HG02938 (cell line): ENCODE measurements at regions not wholly inside any gene's neighbourhood (a gene's known extent, or its start where the extent isn't known, plus 50 kb on each side); places are given as distances from the start of the nearest gene placed in this dataset.

Experiments used
- ATAC-seq: cut with Tn5 transposase; IDR thresholded peaks from one replicate; pipeline ENCODE4 v1.9.1; 2021; ENCODE audit warnings: mild to moderate bottlenecking, moderate library complexity; ENCODE audit not compliant: unreplicated experiment

DNA sequence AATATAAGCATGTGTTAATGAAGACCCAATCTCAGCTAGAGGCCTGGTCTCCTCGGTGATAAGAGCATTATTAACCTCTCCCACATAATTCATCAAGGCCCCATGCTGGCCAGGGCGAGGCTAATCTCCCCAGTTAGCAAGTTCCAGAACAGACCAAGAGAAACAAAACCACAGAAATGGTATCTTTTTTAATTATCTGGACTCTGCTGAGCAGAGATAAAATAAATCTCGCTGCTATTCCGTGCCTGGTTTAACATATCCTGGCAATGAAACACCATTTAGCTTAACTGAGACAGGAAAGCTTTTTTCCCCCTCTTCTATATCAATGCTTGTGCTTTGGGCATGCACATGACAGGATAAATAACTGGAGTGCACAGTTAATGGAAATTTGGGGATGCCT lies 72.5 kb upstream of the ARHGEF3 start:
- ATAC-seq: no peak

DNA sequence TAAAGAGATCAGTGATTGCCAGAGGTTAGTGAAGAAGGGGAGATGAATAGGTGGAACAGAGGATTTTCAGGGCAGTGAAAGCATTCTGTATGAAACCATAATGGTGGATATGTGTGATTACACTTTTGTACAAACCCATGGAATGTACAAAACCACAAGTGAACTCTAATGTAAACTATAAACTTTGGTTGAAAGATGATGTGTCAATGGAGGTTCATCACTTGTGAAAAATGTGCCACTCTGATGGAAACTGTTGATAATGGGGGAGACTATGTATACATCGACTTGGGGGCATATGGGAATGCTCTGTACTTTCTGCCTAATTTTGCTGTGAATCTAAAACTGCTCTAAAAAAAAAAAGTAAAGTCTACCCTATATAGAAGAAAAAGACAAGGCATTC lies 68.7 kb upstream of the ARHGEF3 start:
- ATAC-seq: no peak

DNA sequence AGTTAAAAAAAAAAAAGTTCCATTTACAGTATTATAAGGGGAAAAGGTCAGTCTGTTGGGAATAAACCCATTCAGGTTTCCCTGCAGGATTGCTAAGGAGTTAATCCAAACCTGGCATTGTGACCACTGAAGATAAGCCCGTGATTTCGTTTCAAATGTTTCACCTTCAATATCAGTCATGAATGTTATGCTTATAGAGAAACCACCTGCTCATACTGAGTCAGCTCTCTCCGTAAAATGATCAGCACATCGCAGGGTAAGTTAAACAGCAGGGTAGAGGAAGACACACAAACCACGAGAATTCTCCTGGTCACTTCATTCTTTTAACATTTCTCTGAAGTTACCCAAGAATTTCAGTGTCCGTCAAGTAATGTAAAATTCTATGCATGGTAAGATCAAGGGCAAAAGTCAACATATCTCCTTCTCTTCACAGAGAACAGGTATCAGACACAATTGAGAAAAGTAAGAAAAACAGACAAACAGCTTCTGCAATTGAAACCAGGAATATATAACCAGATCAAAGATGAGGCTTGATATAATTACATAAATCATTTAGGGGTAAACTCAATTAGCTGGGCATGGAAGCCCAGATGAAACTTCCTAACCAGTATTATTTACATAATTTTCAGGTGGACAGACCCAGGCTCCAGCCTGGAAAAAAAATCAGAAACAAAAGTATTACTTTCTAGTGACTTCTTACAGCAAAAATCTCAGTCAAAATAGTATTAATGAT lies 67.6 kb upstream of the ARHGEF3 start:
- ATAC-seq: no peak

- ATAC-seq: no peak
These were observed 67.0 kb upstream of the ARHGEF3 start for GRCh38 chr3:56868706-56869105.

DNA sequence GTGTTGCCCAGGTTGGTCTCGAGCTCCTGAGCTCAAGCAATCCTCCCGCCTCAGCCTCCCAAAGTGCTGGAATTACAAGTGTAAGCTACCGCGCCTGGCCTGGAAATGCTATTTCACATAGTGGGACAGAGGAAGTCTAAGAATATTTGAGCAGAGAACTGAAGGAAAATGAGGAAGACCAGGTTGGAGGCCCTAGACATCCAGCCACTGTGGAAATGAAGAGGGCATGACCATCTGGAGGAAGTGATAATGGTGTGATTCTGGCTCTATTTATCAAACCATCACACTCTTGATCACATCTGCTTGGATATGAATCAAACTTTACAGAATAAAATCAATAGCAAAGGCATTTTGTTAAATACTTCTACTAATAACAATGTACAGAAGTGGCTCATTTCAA lies 65.9 kb upstream of the ARHGEF3 start:
- ATAC-seq: no peak

- ATAC-seq: no peak
These were observed 63.3 kb upstream of the ARHGEF3 start for GRCh38 chr3:56864918-56865524.

GRCh38 chr3:56864090-56864489 lies 62.3 kb upstream of the ARHGEF3 start:
- no peak for ATAC-seq

DNA sequence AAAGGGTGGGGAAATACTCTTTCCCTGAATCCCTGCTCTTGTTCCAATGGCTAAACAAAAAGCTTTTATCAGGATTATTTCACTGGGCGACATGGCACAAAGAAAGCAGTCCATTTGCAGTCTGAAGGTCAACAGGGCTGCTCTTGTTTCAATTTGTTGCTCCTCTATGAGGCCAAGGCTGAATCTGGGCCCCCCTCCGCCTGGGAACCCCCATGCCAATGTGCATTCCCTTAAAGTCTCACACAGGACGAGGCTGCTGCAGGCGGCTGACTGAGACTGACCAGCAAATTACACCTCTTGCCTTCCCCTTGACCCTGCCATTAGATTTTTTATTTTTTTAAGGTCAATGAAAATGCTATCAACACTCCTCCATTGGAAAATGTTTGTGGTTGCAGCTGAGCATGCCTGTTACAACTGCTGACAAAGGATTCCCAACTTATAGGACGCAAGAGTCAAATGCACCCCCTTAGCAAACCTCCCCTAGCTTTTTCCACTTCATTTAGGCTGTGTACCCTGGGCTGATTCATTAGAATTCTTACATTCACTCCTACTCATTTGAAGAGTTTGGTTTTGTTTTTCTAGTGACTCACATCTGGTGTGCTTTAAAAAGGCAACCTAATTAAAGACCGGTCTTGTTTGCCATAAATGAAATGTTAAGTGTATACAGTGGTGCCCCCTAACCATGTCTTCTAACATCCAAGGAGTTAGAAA lies 60.8 kb upstream of the ARHGEF3 start:
- ATAC-seq: no peak

DNA sequence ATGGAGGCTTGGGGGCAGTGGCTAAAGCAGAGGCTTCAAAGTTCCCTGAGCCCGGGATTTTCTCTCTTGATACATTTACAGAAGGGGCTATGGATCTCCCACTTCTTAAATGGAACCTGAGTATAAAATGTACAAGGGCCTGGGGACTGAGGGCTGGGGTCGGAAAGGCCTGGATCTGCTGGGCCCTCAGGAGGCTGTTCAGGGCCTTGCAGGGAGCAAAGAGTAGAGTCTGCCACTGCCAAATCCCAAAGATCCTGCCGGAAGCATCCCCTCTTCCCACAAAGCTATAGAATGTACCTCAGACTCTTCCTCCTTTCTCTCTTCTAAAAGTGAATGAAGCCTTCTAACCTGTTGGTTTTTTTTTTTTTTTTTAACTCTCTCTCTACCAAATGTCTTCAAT lies 59.8 kb upstream of the ARHGEF3 start:
- ATAC-seq: no peak

DNA sequence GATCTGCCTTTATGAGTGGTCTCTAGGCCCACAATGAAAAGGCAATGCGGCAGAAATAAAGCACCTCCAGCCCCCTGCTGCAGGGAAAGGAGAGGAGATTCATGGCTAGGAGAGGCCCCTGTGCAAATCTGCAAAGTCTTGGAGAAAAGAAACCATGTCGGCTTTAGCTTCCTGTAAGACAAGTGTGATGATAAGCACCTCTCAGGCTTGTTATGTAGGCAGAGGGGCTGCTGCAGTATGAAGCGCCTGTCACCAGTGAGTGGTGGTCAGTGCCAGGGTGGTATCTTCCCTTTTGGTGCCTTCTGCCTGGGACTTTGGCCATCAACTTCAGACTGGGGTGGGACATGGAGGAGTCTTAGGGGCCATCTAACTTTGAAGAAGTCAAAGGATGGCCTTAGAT lies 59.2 kb upstream of the ARHGEF3 start:
- ATAC-seq: no peak

GRCh38 chr3:56860351-56860750 lies 58.6 kb upstream of the ARHGEF3 start:
- no peak for ATAC-seq

GRCh38 chr3:56858331-56858730 lies 56.6 kb upstream of the ARHGEF3 start:
- ATAC-seq: no peak

- no peak for ATAC-seq
These were observed 55.4 kb upstream of the ARHGEF3 start for GRCh38 chr3:56857178-56857577.

DNA sequence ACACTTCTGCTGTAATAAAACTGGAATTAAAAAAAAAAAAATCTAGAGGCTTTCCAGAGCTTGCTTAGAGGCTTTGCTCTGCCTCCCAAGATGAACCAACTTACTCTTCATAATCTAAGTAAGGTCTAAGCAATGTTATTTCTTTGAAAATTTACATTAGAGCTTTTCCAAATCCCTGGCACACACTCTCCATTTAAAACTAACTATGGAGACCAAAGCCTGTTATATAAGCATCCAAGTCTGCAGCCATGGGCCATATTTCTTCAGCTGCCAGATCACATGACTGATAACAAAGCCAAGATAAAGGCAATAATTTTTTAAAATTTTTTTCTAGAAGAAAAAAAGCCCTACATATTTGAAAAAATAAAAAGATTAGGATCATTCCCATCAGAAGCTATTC lies 55.0 kb upstream of the ARHGEF3 start:
- no peak for ATAC-seq

DNA sequence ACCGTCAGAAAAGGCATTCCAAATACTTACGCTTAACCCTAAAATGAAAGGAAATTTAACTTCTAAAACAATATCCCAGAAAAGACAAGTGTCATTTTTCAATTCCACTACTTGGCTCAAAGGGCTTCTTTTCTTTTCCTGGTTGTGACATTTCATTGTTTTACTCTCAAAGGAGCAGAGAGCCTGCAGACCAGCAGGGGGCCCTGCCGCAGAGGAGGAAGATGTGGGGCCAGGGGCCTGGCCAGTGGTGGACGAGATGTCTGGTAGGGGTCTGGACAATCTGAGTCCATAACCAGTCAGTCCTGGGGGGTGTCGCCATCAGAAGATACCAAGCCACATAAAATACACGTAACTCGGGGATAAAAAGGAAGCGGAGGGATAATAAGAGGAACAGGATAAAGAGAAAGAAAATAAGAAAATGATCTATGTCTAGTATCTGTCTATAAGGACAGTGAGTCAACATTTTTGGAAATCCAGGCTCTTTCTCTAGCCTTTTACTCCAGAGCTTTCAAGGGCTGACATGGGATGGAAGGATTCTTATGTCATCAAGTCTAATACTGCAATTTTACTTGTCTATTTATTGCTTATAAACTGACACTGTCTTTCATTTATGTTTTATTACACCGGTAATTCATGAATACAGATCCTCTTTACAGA lies 54.2 kb upstream of the ARHGEF3 start:
- ATAC-seq: no peak

DNA sequence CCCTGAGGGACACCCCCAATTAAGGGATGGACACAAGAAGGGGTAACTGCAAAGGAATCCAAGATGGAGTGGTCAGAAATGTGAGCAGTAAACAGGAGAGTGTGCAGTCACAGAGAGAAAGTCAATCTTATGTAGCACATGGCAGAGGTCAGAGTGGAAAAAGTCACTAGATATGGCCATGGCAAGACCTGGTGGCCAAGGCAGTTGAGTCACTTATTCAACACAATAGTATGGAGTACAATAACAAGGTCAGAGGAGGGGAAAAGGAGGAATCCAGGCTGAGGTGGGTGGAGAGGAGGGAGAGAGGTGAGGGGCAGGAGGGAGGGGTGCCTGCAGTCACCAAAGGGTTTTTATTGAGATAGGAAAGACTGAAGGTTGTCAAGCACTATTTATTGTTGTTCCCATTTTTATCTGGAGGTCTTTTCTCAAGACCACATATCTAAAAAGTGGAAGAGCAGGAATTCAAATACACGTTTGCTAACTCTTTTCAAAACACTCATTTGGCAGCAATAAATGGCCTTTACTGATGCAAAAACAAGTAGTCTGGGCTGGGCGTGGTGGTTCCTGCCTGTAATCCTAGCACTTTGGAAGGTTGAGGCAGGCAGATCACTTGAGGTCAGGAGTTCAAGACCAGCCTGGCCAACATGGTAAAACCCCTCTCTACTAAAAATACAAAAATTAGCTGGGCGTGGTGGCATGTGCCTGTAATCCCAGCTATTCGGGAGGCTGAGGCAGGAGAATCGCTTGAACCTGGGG lies 53.3 kb upstream of the ARHGEF3 start:
- ATAC-seq: no peak

- ATAC-seq: no peak
These were observed 50.5 kb upstream of the ARHGEF3 start for GRCh38 chr3:56851966-56852884.
